HG02970 (cell line): ENCODE measurements at regions not wholly inside any gene's neighbourhood (a gene's known extent, or its start where the extent isn't known, plus 50 kb on each side); places are given as distances from the start of the nearest gene placed in this dataset.

Experiments used
- ATAC-seq: cut with Tn5 transposase; IDR thresholded peaks from one replicate; pipeline ENCODE4 v1.9.1; 2021; ENCODE audit warnings: mild to moderate bottlenecking, moderate library complexity, moderate number of reproducible peaks; ENCODE audit not compliant: unreplicated experiment, low FRiP score

DNA sequence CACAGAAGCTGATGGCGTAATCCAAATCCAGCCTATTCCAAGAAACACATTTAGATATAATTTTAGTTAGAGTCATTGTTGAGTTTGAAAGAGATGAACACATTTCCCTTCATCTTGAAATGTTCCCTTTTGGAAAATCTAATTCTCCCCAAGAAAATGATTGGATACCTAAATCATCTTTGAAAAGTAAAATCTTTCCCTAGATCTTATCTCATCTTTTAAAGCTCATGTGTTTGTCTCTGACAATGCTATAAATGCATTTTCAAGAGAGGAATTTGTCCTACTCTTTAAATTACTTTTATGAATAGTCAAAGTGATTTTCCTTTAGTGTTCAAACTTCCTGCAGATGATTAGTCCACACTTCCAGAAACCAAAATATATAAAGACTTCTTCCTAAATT lies 82.6 kb upstream of the CNTN6 start:
- no peak for ATAC-seq

DNA sequence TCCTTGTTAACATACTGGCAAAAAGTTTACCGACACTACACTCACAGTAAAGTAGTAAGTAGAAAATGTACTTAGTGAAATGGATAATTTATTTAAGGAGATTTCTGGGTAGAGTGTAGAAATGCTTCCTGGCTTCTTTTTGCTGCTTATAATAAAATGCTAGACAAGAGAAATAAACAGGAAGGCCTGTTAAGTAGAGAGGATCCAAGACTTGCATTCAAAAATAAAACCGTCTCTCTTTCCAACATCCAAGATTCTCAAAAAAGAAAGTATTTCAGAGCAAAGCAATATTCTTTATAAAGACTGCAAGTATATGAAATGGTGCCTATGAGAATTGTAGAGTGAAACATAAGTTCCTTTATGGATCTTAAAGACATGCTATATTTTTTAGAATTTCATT lies 77.0 kb upstream of the CNTN6 start:
- ATAC-seq: no peak

GRCh38 chr3:1017870-1018269 lies 75.0 kb upstream of the CNTN6 start:
- no peak for ATAC-seq

DNA sequence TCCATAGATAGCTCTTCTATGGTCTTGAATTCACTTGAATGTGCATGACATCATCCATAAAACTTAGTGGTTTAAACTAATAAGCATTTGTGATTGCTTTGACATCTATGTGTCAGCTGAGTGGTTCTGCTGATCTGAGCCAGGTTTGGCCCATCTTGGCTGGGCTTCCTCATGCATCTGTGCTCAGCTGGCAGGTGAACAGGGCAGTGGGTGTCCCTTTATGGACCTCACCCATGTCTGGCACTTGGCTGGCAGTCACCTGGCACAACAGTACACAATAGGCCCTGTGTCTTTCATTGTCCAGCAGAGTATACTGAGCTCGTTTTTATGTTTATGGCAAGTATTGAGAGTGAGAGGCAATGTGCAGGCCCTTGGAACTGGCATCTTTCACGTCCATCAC lies 73.7 kb upstream of the CNTN6 start:
- ATAC-seq: no peak

DNA sequence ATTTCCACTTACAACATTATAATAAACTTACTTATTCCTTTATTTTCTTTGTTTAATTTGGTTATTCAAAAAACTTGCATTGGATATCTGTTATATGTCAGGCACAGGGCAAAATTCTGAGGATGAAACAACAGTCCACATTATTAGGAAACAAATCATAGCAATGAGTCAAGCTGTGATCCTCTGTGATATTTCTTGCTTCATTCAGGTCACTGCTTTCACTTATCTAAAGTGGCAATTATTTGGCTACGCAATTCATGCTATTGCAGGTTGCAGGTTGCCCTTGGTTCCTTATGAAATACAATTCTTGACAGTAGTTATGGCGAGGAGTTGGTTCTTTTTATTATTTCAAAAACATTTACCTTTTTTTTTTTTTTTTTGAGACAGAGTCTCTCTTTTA lies 66.4 kb upstream of the CNTN6 start:
- no peak for ATAC-seq

DNA sequence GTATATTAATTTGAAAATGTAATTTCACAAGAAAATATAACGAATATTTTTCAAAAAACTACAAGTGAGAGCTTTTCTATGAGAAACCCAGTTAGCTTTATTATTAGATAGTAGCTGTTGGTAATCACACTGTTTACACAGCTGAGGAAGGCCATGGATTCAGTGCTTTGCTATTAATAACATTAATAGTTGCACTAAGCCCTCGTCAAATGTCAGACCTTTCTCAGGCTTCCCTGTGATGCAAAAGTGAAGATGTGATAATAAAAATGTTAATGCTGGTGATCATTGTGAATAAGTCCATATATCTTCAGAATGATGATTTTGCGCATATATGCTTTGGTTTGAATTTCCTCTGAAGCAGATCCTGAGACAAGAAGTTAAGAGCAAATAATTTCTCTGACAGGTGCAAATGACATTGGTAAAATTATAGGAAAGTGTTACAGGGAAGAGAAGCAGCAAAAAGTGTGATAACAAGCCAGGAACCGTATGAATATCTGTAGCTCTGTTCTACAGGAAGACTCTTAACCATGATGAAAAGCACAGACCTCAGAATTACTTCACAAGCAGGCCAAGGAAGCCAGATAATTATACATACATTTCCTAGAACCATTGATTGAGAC lies 56.5 kb upstream of the CNTN6 start:
- no peak for ATAC-seq

DNA sequence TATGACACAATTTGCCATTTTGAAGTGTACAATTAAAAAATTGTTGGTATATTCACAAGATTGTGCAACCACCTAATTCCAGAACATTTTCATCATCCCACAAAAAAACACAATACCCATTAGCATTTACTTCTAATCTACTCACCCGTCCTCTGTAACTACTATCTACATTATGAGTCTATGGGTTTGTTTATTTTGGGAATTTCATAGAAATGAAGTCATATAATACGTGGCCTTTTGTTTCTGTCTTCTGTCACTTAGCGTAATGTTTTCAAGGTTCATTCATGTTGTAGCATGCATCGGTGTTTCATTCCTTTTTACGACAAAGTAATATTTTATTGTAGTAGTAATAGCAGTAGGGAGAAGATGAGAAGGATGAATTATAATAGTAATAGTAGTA lies 55.2 kb upstream of the CNTN6 start:
- ATAC-seq: no peak
